GM19035 (cell line): ENCODE measurements at regions not wholly inside any gene's neighbourhood (a gene's known extent, or its start where the extent isn't known, plus 50 kb on each side); places are given as distances from the start of the nearest gene placed in this dataset.

ENCODE experiments used
- ATAC-seq: cut with Tn5 transposase; IDR thresholded peaks from one replicate; pipeline ENCODE4 v1.9.1; 2021; ENCODE audit not compliant: unreplicated experiment

DNA sequence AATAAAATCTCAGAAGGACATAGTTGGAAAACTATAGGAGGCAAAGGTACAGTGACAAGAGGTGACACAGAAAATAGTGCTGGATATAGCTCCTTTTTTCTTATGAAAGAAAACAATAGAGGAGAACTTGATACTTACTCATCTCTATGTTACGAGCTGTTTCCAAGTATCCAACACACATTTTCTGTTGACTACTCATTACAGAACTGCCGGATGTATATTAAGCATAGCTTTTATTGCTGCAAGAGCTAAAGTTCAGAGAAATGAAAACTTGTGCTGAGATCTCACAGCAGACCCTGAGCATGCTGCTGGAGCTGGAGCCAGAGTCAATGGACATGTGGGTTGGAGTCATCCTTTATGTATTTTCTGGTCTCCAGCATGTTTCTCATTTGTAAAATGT, 210.0 kb upstream of the NT5C1B start:
- ATAC-seq, result no peak

DNA sequence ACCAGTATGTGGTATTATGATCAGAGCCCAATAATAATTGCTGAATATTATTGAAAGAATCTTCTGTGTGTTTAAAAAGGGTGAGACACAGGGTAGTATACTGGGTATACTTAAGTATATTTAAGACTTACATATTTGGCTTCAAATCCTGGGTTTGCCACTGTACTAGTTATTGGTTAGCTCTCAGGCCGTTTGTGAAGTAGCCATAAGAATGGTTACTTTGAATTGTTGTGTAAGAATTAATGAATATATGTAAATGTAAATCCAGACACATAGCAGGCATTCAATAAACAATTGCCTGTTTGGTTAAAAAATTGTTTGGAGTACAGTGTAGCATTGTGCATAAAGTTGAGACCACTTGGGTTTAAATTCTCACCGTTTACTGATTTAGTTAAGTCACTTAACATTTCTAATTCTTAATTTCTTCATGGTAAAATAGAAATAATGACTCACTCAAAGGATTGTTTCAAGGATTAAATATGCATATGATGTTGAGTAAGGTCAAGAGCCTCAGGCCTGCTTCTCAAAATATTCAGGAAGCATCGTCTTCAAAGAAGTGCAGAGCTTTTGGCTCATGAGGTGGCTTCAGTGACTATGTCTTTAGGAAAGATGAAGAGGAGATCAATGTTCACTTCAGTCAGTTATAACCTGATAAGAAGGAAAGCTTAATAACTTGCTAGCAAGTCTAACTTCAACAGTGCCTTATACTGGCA, 207.9 kb upstream of the NT5C1B start:
- no peak for ATAC-seq

DNA sequence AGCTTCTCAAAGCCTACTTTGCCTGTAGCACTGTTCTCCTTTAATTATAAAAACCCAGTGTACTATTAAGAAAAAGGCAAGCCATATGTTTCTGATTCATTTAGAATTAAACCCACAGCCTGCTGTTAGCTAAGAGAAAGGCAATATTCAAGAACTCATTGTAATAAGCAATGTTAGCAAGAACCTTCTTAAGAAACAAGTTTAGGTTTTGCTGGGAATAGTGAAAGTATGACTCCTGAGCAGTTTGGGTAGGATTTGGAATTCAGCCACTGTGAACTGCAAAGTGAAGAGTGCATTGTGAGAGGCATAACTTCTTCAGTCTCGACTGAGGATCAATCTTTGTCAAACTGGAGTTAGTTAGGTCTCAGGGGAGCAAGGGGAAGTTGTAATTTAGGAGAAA, 206.5 kb upstream of the NT5C1B start:
- no peak for ATAC-seq

DNA sequence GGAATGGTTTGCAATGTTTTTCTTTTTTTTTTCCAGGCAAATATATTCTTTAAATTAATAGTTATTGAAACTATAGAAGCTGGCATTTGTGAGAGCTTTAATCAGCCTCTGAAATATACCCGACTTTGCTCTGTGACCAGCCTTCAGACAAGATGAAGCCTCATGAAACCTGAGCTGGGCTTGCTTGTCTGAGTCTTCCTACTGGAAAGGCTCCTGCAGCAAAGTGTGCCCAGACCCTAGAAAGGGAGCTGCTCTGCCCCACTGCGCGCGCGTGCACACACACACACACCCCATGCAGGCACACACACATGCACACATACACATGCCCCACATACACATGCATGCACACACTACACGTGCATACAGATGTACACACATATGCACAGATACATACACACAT, 203.3 kb upstream of the NT5C1B start:
- no peak for ATAC-seq

DNA sequence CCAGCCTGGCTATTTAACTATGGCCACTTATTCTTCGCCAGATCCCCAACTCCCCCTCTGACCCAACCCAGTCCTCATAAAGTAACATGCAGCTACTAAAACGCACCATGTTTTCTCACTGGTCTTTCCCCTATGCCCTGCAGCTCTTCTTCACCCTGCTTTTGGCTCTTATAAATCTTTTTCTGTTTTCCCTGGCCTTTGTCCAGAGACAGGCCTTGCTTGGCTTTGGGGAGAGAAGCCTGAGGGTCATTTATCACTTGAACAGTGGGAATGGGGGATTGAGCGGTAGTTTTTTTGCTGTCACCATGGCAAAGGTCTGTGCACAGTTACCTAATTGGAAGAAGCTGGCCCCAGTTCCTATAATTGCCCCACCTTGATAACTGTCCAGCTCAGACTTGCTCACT, 202.9 kb upstream of the NT5C1B start:
- ATAC-seq, result no peak

DNA sequence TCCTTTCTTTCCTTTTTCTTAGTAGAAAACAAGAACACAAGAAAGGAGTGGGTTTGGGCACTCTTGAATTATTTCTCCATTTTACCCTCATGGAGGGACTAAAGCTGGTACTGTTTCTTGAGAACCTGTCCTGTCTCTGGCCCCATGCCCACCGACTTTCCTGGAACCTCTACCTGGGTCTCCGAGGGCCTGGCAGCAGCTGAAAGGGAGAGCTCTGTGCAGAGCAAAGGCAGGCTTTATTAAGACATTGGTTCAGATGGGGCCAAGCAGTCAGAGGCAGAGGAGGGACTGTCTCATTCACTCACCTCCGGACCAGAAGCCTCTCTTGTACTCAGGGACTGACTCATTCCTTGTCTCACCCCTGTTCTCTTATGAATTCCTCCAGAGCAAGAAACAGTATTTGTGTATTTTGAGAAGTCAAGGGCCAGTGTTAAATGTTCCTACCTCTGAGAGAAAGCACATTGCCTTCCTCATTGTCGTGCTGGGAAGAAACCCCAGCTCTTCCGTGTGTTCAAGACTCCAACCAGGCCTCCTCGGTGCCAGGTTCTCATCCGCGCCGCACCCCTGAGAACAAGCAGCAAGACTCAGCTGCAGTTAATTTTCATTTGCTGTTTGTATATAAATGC, 201.9 kb upstream of the NT5C1B start:
- no peak for ATAC-seq

DNA sequence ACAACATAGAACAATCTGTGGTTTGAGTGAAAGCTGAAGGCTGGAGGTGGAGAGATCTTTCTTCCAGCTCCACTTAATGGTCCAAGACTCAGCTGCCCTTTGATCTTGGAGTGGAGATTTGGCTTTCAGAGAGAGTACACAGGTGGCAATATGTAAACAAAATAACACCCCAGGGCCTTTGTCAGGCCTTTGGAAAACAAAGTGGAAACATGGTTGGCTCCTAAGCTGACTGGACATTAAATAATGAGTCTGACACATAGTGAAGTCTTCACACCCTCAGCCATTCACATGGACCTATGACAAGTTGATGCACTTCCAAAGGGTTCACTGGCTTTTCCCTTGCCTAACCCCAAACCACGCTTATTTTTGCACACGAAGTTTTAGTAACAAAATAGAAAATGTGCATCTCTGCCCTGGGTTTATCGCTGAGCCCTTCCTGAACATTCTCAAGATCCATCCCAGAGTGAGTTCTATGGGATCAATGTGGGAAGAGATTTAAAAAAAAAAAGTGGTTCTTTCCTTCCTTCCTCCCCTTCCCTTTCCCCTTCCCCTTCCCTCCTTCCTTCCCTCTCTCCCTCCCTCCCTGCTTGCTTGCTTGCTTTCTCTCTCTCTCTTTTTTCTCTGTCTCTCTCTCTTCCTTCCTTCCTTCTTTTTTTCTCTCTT, 201.3 kb upstream of the NT5C1B start:
- no peak for ATAC-seq

DNA sequence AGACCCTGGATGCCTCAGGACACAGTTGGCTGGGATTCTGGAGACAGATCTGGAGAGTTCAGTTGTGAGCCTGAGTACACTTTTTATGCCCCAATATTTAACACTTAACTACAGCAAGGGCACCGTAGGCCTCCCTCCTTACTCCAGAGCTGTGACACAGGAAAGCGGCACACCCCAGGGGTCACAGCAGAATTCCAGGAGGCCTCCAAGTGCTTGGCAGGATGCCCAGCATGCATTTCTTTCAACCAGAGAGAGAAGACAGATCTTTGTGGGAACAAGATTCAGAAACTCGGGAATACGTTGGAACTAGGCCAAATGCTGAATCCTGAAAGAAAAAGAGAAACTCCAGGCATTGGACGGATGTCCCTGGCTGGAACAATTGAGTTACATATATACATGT, 199.2 kb upstream of the NT5C1B start:
- ATAC-seq, result no peak

DNA sequence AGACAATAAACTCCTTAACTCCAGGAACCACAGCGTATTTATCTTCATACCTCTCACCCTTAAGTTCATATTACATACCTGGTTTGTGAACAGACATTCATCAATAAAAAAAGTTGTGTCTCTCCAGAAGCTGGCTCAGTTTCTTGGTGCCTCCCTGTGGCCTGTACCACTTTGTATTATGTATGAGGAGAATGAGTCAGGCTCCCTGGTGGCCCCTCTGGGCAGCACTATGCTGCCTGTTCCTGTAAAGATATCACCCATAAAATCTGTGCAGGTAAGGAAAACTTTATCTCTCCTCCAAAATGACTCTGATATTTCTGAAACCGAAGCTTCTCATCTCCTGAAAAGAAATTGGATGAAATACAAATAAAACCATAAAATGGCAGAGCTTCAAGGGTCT, 198.4 kb upstream of the NT5C1B start:
- ATAC-seq, result no peak

DNA sequence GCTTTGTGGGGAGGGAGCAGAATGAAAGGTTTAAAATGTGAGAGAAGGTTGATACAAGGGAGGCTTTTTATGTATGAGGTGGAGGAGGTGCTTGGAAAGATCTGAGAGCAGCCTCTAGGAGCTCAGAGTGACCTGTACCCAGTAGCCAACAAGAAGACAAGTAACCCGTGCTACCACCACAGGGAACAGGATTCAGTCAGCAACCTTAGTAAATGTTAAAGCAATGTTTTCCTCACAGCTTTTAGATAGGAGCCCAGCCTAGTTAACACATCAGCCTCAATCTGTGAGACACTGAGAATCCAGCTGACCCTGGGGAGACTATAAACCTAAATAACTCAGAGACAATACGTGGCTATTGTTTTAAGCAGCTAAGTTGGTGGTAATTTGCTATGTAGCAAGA, 194.9 kb upstream of the NT5C1B start:
- no peak for ATAC-seq

DNA sequence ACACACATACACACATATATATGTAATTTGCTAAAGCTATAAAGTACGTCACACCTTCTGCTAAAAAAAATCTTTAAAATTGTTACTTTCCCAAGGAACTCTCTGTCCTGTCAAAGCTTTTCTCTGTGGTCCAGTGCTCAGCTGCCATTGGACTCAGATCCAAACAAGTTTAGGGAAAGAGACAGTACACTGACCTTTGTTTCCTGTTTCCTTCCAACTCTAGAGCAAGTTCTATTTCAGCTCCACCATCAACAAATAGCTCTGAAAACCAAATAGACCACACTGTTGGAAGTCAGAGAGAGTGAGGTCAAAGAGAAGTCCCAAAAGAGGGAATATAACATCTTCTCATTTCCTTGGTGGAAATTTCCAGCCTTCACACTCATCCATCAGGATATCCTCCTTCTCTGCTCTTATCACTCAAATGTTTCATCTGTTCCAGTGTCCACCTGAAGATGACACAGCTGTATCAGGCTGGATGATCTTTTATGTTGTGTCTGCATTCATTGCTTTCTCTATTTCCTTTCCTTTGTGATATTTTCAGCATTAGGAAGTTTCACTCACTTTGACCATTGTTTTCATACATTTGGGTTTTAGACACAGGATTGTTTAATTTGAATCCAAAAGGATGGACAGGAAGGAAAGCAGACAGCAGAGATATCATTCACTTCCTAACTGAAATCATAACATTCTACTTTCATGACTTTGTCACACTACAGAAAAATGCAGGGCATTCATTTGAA, 192.3 kb upstream of the NT5C1B start:
- no peak for ATAC-seq

DNA sequence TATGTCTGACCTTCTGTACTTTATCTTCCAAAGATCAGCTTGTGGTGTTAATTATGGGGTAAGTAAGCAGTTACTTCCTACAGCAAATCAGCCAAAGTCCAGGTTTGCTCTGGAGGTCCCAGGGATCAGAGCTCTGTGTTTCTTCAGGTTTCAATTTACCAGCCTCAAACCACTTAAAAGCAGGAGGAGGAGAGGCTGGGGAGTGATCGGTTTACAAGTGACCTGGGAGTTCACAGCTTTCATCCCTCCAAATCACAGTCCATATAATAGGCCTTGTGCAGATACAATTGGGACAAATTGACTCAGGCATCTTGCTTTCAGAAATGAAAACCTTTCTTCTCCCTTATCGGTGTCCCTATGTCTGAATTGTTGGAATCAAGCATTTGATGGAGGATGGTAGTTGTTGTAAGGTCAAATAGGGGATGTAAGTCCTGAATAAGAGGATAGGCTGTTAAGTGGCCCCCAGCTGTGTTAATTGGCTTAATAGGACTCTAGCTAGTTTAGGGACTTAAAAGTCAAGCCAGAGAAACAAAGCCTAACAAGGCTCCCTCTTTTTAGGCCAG, 188.0 kb upstream of the NT5C1B start:
- ATAC-seq, result no peak

DNA sequence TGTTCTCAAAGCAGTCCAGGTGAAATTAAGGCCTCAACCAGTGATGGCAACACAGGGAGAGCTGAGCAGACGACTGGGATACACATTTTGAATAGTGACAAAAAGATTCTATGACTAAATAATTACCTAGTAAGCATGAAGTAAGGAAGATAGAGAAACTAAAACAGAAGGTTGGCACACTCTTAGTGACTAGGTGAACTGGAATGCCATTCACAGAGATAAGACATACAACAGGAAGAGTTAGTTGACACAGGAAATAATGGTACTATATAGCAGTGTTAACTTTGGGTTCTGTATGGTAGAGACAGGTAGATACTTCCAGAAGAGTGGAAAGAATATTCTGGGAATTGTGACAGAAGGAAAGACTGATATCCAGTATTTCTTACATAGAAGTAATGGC, 181.8 kb upstream of the NT5C1B start:
- no peak for ATAC-seq

DNA sequence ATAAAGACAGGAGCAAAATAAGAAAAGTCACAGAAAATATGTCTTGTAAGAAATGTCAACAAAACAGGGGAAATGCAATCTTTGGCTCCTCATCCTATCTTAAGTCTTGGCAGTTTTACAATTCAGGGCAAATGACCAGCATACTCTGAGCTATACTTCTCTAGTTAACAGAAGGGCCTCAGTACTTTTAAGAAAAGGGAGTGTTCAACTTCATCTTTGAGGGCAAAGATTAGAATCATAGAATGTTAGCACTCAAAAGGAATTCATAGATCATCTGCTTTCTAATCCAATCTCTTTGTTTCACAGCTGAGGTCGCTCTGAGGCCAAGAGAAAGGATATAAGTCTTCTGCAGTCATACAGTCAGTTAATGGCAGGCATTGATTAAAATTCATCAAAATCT, 174.0 kb upstream of the NT5C1B start:
- ATAC-seq, result no peak

DNA sequence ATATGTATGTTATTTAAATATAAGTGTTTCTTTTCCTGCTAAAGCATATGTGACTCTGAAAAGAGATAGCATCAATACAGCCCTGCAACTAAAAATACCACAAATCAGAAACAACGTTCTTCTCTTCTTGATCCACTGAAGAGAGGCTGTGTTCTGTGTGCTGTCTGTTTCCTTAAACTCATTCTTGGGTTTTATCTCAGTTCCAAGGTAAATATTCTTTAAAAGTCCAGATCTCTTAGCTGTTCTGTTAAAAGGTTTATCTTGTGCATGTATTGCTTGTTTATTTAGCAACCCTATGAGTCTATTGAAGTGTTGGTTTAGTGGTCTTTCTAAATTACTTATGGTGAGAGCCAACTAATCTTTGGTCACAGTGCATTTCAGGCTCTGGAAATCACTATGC, 173.3 kb upstream of the NT5C1B start:
- no peak for ATAC-seq

DNA sequence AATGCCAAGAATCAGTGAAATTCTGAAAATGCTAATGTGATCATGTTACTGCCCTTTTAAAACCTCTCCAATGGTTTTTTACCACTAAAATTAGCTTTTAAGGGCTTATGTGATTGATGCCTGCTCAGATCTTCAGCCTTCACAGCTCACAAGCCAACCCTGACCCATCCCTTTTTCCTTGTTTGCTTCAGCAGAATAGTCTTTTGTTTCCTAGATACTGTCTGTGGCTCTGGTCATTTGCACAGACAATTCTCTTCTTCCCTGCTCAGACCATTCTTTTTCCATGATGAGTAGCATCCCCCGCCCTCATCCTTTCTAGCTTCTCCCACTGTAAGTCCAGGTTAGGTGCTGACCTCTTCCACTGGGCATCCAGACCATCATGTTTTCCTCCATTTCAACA, 164.9 kb upstream of the NT5C1B start:
- no peak for ATAC-seq

DNA sequence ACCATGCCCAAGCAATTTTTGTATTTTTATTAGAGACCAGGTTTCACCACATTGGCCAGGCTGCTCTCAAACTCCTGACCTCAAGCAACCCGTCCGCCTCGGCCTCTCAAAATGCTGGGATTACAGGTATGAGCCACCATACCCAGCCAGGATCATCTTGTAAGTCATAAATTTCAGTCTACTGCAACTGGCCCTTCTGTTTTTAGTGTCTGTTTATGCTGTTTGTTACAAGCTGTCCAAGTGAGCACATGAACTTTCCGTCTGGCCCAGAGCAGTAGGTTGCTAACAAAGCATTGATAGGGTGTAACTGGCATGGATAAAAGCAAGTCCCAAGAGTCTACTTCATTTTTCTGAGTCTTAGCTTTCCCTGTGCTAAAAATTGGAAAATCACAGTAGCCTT, 164.4 kb upstream of the NT5C1B start:
- ATAC-seq, result no peak

DNA sequence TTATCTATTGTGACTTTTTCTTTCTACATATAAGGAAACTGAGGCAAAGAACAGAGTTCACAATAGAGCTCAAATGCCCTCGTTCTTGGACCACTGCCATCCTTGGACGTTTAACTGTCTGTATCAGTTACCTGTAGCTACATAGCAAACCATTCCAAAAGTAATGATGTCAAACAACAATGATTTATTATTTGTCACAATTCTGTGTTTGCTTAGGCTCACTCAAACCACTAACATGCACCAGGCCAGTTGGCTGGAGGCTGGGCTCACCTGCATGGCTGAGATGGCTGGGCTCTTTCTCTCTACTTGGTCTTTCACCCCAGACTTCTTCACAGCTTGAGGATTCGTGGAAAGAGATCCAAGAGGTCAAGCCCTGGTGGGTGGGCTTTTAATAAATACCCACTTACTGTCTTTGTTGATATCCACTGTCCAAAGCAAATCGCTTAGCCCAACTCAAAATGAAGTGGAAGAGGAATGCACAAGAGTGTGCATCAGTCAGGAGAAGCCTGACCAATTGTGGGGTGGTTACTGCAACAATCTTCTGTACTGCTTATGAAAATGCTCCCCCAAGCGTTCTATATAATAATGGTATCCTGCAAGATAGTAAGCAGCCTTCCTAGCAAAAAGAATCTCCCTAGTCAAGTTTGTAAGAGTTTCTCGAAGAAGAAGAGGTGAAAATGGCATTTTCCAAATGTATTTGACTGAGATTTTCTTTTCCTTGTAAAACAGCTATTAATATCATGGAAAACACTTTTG, 163.5 kb upstream of the NT5C1B start:
- no peak for ATAC-seq

DNA sequence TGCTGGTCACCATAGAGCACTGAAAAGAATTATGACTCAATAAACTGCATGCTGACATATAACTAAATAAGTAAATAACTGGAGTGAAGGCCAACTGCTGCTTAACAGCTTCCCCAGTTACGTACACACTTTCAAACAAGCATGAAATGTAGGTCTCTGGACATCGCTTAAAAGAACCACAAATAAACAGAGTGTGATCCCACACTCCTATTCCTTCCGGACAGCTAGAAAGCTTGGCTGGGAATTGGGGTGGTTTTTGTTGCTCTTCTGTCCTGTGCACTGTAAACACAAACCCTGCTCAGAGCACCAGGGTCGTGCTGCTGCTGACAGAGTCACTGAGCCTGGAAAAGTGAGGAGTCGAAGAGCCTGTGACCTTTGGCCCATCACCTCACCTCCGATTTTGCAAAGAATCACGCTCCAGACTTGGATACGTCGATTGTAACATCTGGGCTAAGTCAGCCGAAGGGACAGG, 162.7 kb upstream of the NT5C1B start:
- ATAC-seq, result no peak

DNA sequence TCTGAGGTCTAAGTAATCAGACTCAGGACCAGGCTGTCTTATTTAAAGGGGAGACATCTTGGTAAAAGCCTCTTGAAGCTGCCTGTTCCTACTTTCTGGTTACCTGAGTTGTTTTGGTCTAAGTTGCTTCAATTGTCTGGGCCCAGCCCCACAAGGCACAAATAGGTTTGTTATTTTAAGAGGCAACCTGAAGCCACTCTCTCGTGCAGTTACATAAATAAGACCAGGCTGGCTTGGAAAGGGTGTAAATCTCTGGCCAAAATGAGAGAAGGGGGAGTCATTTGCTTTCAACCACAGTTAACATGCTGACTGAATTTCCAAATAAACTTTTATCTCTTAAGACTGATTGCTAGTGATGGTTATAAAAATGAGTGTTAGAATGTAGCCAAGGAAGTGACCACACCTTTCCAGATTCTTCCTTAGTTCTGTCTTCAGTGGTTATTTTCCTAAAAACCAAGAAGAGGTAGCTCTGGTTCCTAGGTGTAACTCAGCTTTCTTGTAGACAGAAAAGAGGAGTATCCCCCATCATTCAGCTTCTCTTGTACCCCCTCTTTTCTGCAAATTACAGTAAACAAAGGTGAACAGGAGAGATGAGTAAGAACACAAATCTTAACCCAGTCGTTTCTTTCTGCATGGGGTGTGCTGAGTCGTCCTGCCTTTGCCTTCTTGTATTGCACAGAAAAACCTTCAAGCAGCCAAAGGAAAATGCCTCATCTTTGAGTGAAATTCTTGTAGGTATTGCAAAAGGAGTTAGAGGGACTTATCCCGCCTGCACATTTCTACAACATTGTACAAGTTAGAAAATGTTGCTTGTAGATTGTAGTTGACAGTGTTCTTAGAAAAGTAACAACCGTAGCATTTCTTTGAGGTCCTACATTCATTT, 161.5 kb upstream of the NT5C1B start:
- no peak for ATAC-seq
